Keratinocyte (primary cell): ENCODE measurements at regions not wholly inside any gene's neighbourhood (a gene's known extent, or its start where the extent isn't known, plus 50 kb on each side); places are given as distances from the start of the nearest gene placed in this dataset.
A peak's percentile ranks its signal among the peaks of the same experiment; 100 is the strongest.

ENCODE experiments used
- DNase-seq: peaks from one replicate; pipeline ENCODE4 v3.0.0-alpha.2; 2011; ENCODE audit warnings: low read depth, missing footprints, low spot score
- FAIRE-seq: peaks from 2 replicates; lab custom pipeline; 2011; peaks lifted over from hg19 to GRCh38; lab: Jason Lieb, UNC
- H2AFZ ChIP-seq: 2 replicates; pipeline ENCODE4 v1.6.0; 2012; ENCODE audit warnings: low read length, control low read depth, inconsistent platforms; ENCODE audit not compliant: control insufficient read depth
- H3K27ac ChIP-seq: 2 replicates; pipeline ENCODE4 v1.5.1; 2011; ENCODE audit warnings: low read length; ENCODE audit not compliant: control insufficient read depth, insufficient read depth
- H3K27me3 ChIP-seq: 3 replicates; pipeline ENCODE4 v1.6.0; 2011; ENCODE audit warnings: low read length; ENCODE audit not compliant: control insufficient read depth, insufficient read depth; ENCODE audit errors: extremely low read depth
- H3K36me3 ChIP-seq, 2 experiments: 2 replicates in 1 of 2; 3 replicates in 1 of 2; pipeline ENCODE4 v1.5.1; 2011; ENCODE audit warnings: low read length in 2 of 2, mild to moderate bottlenecking in 1 of 2; ENCODE audit not compliant: control insufficient read depth in 2 of 2, insufficient read depth in 2 of 2; ENCODE audit errors: extremely low read depth in 1 of 2
- H3K4me1 ChIP-seq: 3 replicates; pipeline ENCODE4 v1.5.1; 2011; ENCODE audit warnings: low read length; ENCODE audit not compliant: control insufficient read depth, insufficient read depth; ENCODE audit errors: extremely low read depth
- H3K4me2 ChIP-seq: 3 replicates; pipeline ENCODE4 v1.6.0; 2011; ENCODE audit warnings: low read depth, low read length; ENCODE audit not compliant: control insufficient read depth, insufficient read depth; ENCODE audit errors: extremely low read depth
- H3K4me3 ChIP-seq, 3 experiments: fragments of 200-600 bp in 1 of 3; sonication (generic) in 1 of 3; 2 replicates in 2 of 3; 3 replicates in 1 of 3; pipeline ENCODE4 v1.5.1; 2011 to 2016; ENCODE audit warnings: low read length in 3 of 3, mild to moderate bottlenecking in 3 of 3, control low read depth in 2 of 3, inconsistent platforms in 1 of 3, low read depth in 1 of 3, mixed read lengths in 1 of 3, mixed run types in 1 of 3, moderate library complexity in 1 of 3; ENCODE audit not compliant: control insufficient read depth in 2 of 3, insufficient read depth in 2 of 3; ENCODE audit errors: extremely low read depth in 1 of 3
- H3K79me2 ChIP-seq: 2 replicates; pipeline ENCODE4 v1.6.0; 2012; ENCODE audit warnings: low read length; ENCODE audit not compliant: control insufficient read depth, insufficient read depth
- H3K9ac ChIP-seq: 3 replicates; pipeline ENCODE4 v1.6.0; 2011; ENCODE audit warnings: low read length; ENCODE audit not compliant: control insufficient read depth, insufficient read depth; ENCODE audit errors: extremely low read depth
- H3K9me1 ChIP-seq: 3 replicates; pipeline ENCODE4 v1.6.0; 2011; ENCODE audit warnings: low read length; ENCODE audit not compliant: control insufficient read depth, insufficient read depth; ENCODE audit errors: extremely low read depth
- H3K9me3 ChIP-seq: 2 replicates; pipeline ENCODE4 v1.5.1; 2012; ENCODE audit warnings: low read depth, low read length; ENCODE audit not compliant: control insufficient read depth
- H4K20me1 ChIP-seq: 3 replicates; pipeline ENCODE4 v1.6.0; 2011; ENCODE audit warnings: low read length; ENCODE audit not compliant: control insufficient read depth, insufficient read depth; ENCODE audit errors: extremely low read depth
- EZH2 ChIP-seq: IDR thresholded peaks from one replicate; pipeline ENCODE4 v1.6.1; 2012; ENCODE audit warnings: inconsistent platforms, mild to moderate bottlenecking, low read length, moderate library complexity
- dilution Hi-C: fragments of 300-500 bp; cut with MboI; formaldehyde crosslinking; loops from one replicate; pipeline ENCODE4 v1.7.0; 2020; ENCODE audit warnings: low sequenced_read_pairs; ENCODE audit not compliant: extremely low pct_ligation_motif_present
- TF ChIP-seq, protein P1 (sequence below), 3 experiments: IDR thresholded peaks in 1 of 3; conservative IDR thresholded peaks in 1 of 3; optimal IDR thresholded peaks in 1 of 3; 2 replicates in 2 of 3; 3 replicates in 1 of 3; pipeline versions ENCODE3 to v1.5.1; 2011; ENCODE audit warnings: low read length in 3 of 3, mild to moderate bottlenecking in 3 of 3, moderate library complexity in 2 of 3, control low read depth in 1 of 3, inconsistent platforms in 1 of 3; ENCODE audit not compliant: insufficient read depth in 2 of 3; ENCODE audit errors: extremely low read depth in 1 of 3

DNA sequence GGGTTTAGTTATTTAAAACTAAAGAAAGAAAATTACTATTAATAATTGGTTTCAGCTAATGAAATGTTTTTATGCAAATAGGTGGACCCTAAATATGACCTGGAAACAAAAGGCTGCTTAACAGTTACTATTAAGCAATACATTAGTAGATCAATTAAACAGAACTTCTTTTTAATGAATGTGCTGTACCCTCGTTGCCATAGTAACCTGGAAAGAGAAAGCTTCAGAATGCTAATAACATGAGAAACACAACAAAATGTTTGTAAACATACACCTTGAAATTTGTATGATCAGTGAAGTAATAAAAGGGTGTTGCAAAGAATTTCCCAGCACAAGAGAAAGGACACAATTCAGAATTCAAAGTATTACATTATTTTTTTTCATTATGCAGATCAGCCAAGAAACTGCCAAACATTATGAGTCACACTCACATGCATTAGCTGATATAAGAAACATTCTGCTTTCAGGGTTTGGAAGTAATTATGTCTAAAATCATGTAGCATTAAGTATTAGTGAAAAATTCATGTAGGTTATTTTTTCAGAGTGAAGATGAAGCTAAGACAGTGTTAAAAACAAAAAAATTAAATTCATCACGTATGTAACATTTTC, 348.3 kb downstream of the ISL1 start:
- no peak overlapping the region for H2AFZ ChIP-seq
- no peak for DNase-seq
- H3K27ac ChIP-seq = no peak overlapping the region
- no peaks in the 10 kb centered on the region for H3K9me1 ChIP-seq
- H3K9ac ChIP-seq = no peak overlapping the region
- no peak for TF ChIP-seq EZH2
- TF ChIP-seq, protein P1, sequence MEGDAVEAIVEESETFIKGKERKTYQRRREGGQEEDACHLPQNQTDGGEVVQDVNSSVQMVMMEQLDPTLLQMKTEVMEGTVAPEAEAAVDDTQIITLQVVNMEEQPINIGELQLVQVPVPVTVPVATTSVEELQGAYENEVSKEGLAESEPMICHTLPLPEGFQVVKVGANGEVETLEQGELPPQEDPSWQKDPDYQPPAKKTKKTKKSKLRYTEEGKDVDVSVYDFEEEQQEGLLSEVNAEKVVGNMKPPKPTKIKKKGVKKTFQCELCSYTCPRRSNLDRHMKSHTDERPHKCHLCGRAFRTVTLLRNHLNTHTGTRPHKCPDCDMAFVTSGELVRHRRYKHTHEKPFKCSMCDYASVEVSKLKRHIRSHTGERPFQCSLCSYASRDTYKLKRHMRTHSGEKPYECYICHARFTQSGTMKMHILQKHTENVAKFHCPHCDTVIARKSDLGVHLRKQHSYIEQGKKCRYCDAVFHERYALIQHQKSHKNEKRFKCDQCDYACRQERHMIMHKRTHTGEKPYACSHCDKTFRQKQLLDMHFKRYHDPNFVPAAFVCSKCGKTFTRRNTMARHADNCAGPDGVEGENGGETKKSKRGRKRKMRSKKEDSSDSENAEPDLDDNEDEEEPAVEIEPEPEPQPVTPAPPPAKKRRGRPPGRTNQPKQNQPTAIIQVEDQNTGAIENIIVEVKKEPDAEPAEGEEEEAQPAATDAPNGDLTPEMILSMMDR (optimal IDR thresholded peaks at IDR 0.05 in 1 of 3, IDR thresholded peaks at IDR 0.05 in 1 of 3, conservative IDR thresholded peaks at IDR 0.05 in 1 of 3; ENCODE audit: extremely low read depth in 1 of 3, insufficient read depth in 2 of 3, low read length in 3 of 3) = no peak
- no peaks in the 10 kb centered on the region for H3K79me2 ChIP-seq
- no peak overlapping the region for H3K4me3 ChIP-seq
- dilution Hi-C loops = no loop called here
- no peaks in the 10 kb centered on the region for H3K4me1 ChIP-seq
- H3K9me3 ChIP-seq = no peaks in the 10 kb centered on the region
- no peaks in the 10 kb centered on the region for H4K20me1 ChIP-seq
- no peaks in the 10 kb centered on the region for H3K27me3 ChIP-seq
- H3K36me3 ChIP-seq = no peaks in the 10 kb centered on the region
- no peak overlapping the region for H3K4me2 ChIP-seq
- FAIRE-seq = no peak

DNA sequence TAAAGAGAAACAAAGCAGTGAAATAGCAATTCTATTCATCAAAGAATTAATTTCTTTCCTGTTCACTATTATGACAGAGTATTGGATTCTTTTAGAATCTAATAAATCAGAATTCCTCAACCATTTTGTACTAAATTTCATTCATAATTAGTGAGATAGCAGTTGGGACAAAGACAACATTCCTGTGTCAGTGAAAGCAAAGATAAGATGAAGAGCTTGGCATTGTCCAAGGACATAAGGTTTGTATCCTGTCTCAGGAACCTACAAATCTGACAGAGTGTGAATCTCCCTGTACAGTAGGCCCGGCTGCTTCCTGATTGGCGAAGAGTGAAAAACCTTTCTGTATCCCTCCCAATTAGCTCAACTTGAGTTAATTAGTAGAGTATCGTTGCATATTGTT, 349.1 kb downstream of the ISL1 start:
- Histone ChIP-seq H3K9me3 (no peaks in the 10 kb centered on the region), H3K27me3 (no peaks in the 10 kb centered on the region), H3K36me3 (no peaks in the 10 kb centered on the region), H3K4me1 (no peaks in the 10 kb centered on the region), H3K4me3 (no peak overlapping the region), H2AFZ (peak overlapping the region; percentile 77), H4K20me1 (no peaks in the 10 kb centered on the region), H3K79me2 (no peaks in the 10 kb centered on the region), H3K9ac (no peak overlapping the region), H3K9me1 (no peaks in the 10 kb centered on the region), H3K4me2 (no peak overlapping the region), H3K27ac (no peak overlapping the region)
- TF ChIP-seq, protein P1 (optimal IDR thresholded peaks at IDR 0.05 in 1 of 3, IDR thresholded peaks at IDR 0.05 in 1 of 3, conservative IDR thresholded peaks at IDR 0.05 in 1 of 3; ENCODE audit: extremely low read depth in 1 of 3, insufficient read depth in 2 of 3, low read length in 3 of 3) = no peak
- TF ChIP-seq EZH2 = no peak
- no peak for DNase-seq
- dilution Hi-C loops = no loop called here
- no peak for FAIRE-seq
